GM12891 (cell line): ENCODE measurements at regions not wholly inside any gene's neighbourhood (a gene's known extent, or its start where the extent isn't known, plus 50 kb on each side); places are given as distances from the start of the nearest gene placed in this dataset.

Experiments used
- POLR2A ChIP-seq: IDR thresholded peaks from 2 replicates; pipeline ENCODE4 v1.6.1; 2011; ENCODE audit warnings: low read depth, low read length, control low read depth
- TAF1 ChIP-seq: IDR thresholded peaks from 2 replicates; pipeline ENCODE4 v1.6.1; 2011; ENCODE audit warnings: low read depth, low read length, control low read depth

DNA sequence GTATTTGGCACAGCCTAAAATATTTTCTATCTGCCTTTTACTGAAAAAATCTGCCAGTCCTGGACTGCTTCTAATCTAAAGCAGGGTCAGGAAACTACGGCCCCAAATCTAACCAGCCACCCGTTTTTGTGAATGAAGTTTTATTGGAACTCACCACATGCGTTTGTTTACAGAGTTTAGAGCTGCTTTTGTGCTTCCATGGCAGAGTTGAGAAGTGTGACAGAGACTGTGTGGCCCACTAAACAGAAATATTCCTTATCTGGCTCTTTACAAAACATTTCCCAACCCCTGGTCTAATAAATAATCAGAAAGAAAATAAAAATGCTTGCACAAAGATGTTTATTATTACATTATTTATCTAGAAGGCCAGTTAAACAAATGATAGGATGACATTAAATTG lies 110.2 kb downstream of the COPRS start:
- no peak for TF ChIP-seq POLR2A
- TF ChIP-seq TAF1, result no peak
